WTC11 (cell line): ENCODE measurements at regions not wholly inside any gene's neighbourhood (a gene's known extent, or its start where the extent isn't known, plus 50 kb on each side); places are given as distances from the start of the nearest gene placed in this dataset.

ENCODE experiments used
- CBFB ChIP-seq: sonication (generic); formaldehyde crosslinking; IDR thresholded peaks from 2 replicates; pipeline ENCODE4 v1.8.1; 2022; ENCODE audit warnings: mild to moderate bottlenecking, low read depth, missing genetic modification reagents
- GABPB1 ChIP-seq: sonication (generic); formaldehyde crosslinking; IDR thresholded peaks from 2 replicates; pipeline ENCODE4 v1.8.1; 2023; ENCODE audit warnings: mild to moderate bottlenecking, missing genetic modification reagents
- JUN ChIP-seq: sonication (generic); formaldehyde crosslinking; IDR thresholded peaks from 2 replicates; pipeline ENCODE4 v1.8.0; 2023; ENCODE audit warnings: mild to moderate bottlenecking, missing genetic modification reagents
- OVOL2 ChIP-seq: fragments of 250-450 bp; sonication (Bioruptor Pico); IDR thresholded peaks from 2 replicates; pipeline ENCODE4 v1.9.0; 2021; ENCODE audit warnings: mild to moderate bottlenecking, borderline replicate concordance
- RELA ChIP-seq: sonication (generic); formaldehyde crosslinking; IDR thresholded peaks from 2 replicates; pipeline ENCODE4 v1.8.1; 2022; ENCODE audit warnings: missing genetic modification reagents, mild to moderate bottlenecking, borderline replicate concordance
- ZNF121 ChIP-seq: sonication (generic); formaldehyde crosslinking; IDR thresholded peaks from 2 replicates; pipeline ENCODE4 v1.8.0; 2023; ENCODE audit warnings: missing genetic modification reagents
- TF ChIP-seq, protein P1 (sequence below): sonication (generic); formaldehyde crosslinking; IDR thresholded peaks from 2 replicates; pipeline ENCODE4 v1.8.0; 2022; ENCODE audit warnings: mild to moderate bottlenecking, missing genetic modification reagents
- TF ChIP-seq, protein P2 (sequence below): sonication (generic); formaldehyde crosslinking; IDR thresholded peaks from 2 replicates; pipeline ENCODE4 v1.8.0; 2022; ENCODE audit warnings: mild to moderate bottlenecking, missing genetic modification reagents
- TF ChIP-seq, protein P3 (sequence below): fragments of 200-600 bp; IDR thresholded peaks from 2 replicates; pipeline ENCODE4 v1.8.0; 2022; ENCODE audit warnings: antibody characterized with exemption
- TF ChIP-seq, protein P4 (sequence below): sonication (generic); formaldehyde crosslinking; IDR thresholded peaks from 2 replicates; pipeline ENCODE4 v1.8.1; 2023; ENCODE audit warnings: mild to moderate bottlenecking, missing genetic modification reagents, moderate library complexity
- TF ChIP-seq, protein P5 (sequence below): sonication (generic); formaldehyde crosslinking; IDR thresholded peaks from 2 replicates; pipeline ENCODE4 v1.8.0; 2023; ENCODE audit warnings: missing genetic modification reagents, mild to moderate bottlenecking, borderline replicate concordance
- TF ChIP-seq, protein P6 (sequence below): sonication (generic); formaldehyde crosslinking; IDR thresholded peaks from 2 replicates; pipeline ENCODE4 v1.8.1; 2022; ENCODE audit warnings: mild to moderate bottlenecking, missing genetic modification reagents, moderate library complexity, borderline replicate concordance
- TF ChIP-seq, protein P7 (sequence below): sonication (generic); formaldehyde crosslinking; conservative IDR thresholded peaks from 2 replicates; pipeline ENCODE4 v1.8.1; 2022; ENCODE audit warnings: mild to moderate bottlenecking, missing genetic modification reagents

DNA sequence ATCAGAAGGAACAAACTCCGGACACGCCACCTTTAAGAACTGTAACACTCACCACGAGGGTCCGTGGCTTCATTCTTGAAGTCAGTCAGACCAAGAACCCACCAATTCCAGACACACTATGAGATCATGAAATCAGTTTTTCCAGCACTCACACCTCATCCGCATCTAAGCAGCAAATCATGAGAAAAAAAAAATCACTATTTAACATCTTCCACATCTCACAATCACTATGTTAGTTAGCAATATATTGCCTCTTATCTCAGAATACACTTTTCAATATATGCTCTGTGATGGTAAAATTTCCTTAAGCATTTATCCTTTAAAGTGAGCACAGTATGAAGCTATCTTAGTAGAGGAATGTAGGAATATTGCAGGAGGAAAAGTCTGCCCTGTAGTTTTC, 328.7 kb downstream of the FAM181B start:
- TF ChIP-seq, protein P1, sequence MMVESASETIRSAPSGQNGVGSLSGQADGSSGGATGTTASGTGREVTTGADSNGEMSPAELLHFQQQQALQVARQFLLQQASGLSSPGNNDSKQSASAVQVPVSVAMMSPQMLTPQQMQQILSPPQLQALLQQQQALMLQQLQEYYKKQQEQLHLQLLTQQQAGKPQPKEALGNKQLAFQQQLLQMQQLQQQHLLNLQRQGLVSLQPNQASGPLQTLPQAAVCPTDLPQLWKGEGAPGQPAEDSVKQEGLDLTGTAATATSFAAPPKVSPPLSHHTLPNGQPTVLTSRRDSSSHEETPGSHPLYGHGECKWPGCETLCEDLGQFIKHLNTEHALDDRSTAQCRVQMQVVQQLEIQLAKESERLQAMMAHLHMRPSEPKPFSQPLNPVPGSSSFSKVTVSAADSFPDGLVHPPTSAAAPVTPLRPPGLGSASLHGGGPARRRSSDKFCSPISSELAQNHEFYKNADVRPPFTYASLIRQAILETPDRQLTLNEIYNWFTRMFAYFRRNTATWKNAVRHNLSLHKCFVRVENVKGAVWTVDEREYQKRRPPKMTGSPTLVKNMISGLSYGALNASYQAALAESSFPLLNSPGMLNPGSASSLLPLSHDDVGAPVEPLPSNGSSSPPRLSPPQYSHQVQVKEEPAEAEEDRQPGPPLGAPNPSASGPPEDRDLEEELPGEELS = no peak
- TF ChIP-seq, protein P2, sequence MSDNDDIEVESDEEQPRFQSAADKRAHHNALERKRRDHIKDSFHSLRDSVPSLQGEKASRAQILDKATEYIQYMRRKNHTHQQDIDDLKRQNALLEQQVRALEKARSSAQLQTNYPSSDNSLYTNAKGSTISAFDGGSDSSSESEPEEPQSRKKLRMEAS (CRISPR knock-in tag) = no peak
- TF ChIP-seq, protein P3, sequence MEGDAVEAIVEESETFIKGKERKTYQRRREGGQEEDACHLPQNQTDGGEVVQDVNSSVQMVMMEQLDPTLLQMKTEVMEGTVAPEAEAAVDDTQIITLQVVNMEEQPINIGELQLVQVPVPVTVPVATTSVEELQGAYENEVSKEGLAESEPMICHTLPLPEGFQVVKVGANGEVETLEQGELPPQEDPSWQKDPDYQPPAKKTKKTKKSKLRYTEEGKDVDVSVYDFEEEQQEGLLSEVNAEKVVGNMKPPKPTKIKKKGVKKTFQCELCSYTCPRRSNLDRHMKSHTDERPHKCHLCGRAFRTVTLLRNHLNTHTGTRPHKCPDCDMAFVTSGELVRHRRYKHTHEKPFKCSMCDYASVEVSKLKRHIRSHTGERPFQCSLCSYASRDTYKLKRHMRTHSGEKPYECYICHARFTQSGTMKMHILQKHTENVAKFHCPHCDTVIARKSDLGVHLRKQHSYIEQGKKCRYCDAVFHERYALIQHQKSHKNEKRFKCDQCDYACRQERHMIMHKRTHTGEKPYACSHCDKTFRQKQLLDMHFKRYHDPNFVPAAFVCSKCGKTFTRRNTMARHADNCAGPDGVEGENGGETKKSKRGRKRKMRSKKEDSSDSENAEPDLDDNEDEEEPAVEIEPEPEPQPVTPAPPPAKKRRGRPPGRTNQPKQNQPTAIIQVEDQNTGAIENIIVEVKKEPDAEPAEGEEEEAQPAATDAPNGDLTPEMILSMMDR = no peak
- TF ChIP-seq GABPB1 (no peak), RELA (CRISPR knock-in tag) (no peak), JUN (CRISPR knock-in tag) (no peak), OVOL2 (CRISPR knock-in tag) (no peak), CBFB (no peak), ZNF121 (CRISPR knock-in tag) (no peak)
- TF ChIP-seq, protein P4, sequence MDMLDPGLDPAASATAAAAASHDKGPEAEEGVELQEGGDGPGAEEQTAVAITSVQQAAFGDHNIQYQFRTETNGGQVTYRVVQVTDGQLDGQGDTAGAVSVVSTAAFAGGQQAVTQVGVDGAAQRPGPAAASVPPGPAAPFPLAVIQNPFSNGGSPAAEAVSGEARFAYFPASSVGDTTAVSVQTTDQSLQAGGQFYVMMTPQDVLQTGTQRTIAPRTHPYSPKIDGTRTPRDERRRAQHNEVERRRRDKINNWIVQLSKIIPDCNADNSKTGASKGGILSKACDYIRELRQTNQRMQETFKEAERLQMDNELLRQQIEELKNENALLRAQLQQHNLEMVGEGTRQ (CRISPR knock-in tag) = no peak
- TF ChIP-seq, protein P5, sequence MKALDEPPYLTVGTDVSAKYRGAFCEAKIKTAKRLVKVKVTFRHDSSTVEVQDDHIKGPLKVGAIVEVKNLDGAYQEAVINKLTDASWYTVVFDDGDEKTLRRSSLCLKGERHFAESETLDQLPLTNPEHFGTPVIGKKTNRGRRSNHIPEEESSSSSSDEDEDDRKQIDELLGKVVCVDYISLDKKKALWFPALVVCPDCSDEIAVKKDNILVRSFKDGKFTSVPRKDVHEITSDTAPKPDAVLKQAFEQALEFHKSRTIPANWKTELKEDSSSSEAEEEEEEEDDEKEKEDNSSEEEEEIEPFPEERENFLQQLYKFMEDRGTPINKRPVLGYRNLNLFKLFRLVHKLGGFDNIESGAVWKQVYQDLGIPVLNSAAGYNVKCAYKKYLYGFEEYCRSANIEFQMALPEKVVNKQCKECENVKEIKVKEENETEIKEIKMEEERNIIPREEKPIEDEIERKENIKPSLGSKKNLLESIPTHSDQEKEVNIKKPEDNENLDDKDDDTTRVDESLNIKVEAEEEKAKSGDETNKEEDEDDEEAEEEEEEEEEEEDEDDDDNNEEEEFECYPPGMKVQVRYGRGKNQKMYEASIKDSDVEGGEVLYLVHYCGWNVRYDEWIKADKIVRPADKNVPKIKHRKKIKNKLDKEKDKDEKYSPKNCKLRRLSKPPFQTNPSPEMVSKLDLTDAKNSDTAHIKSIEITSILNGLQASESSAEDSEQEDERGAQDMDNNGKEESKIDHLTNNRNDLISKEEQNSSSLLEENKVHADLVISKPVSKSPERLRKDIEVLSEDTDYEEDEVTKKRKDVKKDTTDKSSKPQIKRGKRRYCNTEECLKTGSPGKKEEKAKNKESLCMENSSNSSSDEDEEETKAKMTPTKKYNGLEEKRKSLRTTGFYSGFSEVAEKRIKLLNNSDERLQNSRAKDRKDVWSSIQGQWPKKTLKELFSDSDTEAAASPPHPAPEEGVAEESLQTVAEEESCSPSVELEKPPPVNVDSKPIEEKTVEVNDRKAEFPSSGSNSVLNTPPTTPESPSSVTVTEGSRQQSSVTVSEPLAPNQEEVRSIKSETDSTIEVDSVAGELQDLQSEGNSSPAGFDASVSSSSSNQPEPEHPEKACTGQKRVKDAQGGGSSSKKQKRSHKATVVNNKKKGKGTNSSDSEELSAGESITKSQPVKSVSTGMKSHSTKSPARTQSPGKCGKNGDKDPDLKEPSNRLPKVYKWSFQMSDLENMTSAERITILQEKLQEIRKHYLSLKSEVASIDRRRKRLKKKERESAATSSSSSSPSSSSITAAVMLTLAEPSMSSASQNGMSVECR (CRISPR knock-in tag) = no peak
- TF ChIP-seq, protein P6, sequence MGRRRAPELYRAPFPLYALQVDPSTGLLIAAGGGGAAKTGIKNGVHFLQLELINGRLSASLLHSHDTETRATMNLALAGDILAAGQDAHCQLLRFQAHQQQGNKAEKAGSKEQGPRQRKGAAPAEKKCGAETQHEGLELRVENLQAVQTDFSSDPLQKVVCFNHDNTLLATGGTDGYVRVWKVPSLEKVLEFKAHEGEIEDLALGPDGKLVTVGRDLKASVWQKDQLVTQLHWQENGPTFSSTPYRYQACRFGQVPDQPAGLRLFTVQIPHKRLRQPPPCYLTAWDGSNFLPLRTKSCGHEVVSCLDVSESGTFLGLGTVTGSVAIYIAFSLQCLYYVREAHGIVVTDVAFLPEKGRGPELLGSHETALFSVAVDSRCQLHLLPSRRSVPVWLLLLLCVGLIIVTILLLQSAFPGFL = no peak
- TF ChIP-seq, protein P7, sequence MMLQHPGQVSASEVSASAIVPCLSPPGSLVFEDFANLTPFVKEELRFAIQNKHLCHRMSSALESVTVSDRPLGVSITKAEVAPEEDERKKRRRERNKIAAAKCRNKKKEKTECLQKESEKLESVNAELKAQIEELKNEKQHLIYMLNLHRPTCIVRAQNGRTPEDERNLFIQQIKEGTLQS (CRISPR knock-in tag) = no peak
